HUES48 (cell line): ENCODE measurements at regions not wholly inside any gene's neighbourhood (a gene's known extent, or its start where the extent isn't known, plus 50 kb on each side); places are given as distances from the start of the nearest gene placed in this dataset.
A peak's percentile ranks its signal among the peaks of the same experiment; 100 is the strongest.

Source experiments
- H3K27ac ChIP-seq: one replicate; pipeline ENCODE4 v1.7.0; 2013; ENCODE audit warnings: low read depth, low read length, inconsistent platforms
- H3K27me3 ChIP-seq: 2 replicates; pipeline ENCODE4 v1.6.1; 2013; ENCODE audit warnings: mild to moderate bottlenecking, low read length; ENCODE audit not compliant: control insufficient read depth, insufficient read depth
- H3K36me3 ChIP-seq: 2 replicates; pipeline ENCODE4 v1.6.1; 2013; ENCODE audit warnings: low read length; ENCODE audit not compliant: control insufficient read depth, insufficient read depth
- H3K4me1 ChIP-seq: 2 replicates; pipeline ENCODE4 v1.6.1; 2013; ENCODE audit warnings: mild to moderate bottlenecking, low read length; ENCODE audit not compliant: control insufficient read depth, insufficient read depth
- H3K4me3 ChIP-seq: 2 replicates; pipeline ENCODE4 v1.5.1; 2013; ENCODE audit warnings: mild to moderate bottlenecking, low read depth, low read length
- H3K9ac ChIP-seq: 2 replicates; pipeline ENCODE4 v1.6.1; 2013; ENCODE audit warnings: mild to moderate bottlenecking, low read depth, low read length, moderate library complexity
- H3K9me3 ChIP-seq: 2 replicates; pipeline ENCODE4 v1.6.1; 2013; ENCODE audit warnings: low read length; ENCODE audit not compliant: control insufficient read depth, insufficient read depth

DNA sequence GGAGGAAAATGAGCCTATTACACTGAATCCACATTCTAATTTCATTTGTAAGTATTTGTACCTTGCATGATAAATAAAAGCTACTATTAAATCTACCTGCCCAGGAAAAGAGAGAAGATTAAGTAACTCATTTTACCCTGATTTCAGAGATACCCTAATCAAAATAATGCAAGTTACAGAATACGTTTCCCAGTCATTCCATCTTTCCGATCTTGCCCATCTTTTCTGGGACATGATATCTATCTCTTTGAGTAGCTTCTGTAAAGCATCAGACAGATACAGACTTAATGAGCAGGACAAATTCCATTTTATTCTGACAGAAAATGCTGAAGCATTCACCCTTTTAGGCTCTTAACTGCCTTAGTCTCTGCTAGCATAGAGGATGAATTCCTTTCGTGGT is 56.6 kb downstream of the SPRY2 start:
- H3K9me3 ChIP-seq, result no peaks in the 10 kb centered on the region
- H3K27ac ChIP-seq, result no peak overlapping the region
- no peak overlapping the region for H3K9ac ChIP-seq
- H3K27me3 ChIP-seq, result no peaks in the 10 kb centered on the region
- no peaks in the 10 kb centered on the region for H3K4me1 ChIP-seq
- no peak overlapping the region for H3K4me3 ChIP-seq
- H3K36me3 ChIP-seq, result no peaks in the 10 kb centered on the region

DNA sequence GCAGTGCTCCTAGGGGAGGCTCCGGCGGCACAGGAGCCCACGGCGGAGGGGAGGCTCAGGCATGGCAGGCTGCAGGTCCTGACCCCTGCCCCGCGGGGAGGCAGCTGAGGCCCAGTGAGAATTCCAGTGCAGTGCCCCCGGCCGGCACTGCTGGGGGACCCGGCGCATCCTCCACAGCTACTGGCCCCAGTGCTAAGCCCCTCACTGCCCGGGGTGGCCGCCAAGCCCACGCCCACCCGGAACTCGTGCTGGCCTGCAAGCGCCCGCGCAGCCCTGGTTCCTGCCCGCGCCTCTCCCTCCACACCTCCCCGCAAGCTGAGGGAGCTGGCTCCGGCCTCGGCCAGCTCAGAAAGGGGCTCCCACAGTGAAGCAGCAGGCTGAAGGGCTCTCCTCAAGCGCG is 62.2 kb downstream of the SPRY2 start:
- H3K4me3 ChIP-seq, result no peak overlapping the region
- no peaks in the 10 kb centered on the region for H3K27me3 ChIP-seq
- H3K36me3 ChIP-seq, result no peaks in the 10 kb centered on the region
- no peaks in the 10 kb centered on the region for H3K4me1 ChIP-seq
- H3K27ac ChIP-seq, result no peak overlapping the region
- no peak overlapping the region for H3K9ac ChIP-seq
- H3K9me3 ChIP-seq, result no peaks in the 10 kb centered on the region

DNA sequence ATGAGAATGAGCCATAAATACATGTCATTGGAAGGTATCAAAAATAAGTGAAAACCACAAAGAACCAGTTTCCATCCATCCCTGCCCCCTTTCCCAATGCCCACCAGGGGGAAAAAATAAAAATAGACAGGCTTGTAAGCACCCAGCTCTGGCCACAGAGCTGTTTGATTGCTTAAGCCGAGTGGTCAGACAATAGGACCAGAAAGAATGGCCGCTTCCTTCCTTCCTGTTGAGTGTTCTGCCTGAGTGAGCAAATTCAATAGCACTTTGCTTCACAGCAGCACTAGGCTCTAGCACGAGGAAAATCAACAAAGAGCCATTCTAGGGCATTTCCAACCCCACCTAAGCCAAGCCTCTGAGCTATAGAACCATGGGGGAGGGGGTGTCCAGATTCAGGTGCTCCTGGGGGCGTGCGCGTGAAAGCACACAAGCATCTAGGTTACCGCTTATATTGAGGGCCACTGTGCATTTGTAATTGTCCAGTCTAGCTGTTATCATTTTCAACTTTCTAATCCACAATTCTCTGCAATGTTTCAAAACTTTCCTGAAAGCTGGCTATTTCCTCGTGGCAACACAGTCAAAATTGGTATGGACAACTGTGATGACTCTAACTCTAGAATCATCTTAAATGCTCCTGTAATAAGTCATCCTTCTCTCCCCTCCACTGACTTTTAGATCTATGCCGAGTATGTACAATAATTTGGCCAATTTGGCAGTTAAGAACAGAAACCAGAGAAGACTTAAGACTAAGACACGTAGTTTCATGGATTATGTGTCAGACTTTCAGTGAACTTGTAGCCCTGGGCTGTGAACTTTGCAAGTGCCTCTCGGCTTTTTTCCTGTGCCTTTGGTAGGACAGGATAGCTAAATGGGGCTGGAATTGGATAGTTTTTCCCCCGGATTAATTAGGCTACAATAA is 64.3 kb downstream of the SPRY2 start:
- H3K36me3 ChIP-seq, result no peaks in the 10 kb centered on the region
- H3K27ac ChIP-seq, result peak overlapping the region; percentile 21
- H3K4me3 ChIP-seq, result no peak overlapping the region
- no peaks in the 10 kb centered on the region for H3K27me3 ChIP-seq
- no peak overlapping the region for H3K9ac ChIP-seq
- H3K4me1 ChIP-seq, result no peaks in the 10 kb centered on the region
- H3K9me3 ChIP-seq, result peaks cover 1% of the 10 kb centered on the region; the same call in 1 of the 2 replicates

DNA sequence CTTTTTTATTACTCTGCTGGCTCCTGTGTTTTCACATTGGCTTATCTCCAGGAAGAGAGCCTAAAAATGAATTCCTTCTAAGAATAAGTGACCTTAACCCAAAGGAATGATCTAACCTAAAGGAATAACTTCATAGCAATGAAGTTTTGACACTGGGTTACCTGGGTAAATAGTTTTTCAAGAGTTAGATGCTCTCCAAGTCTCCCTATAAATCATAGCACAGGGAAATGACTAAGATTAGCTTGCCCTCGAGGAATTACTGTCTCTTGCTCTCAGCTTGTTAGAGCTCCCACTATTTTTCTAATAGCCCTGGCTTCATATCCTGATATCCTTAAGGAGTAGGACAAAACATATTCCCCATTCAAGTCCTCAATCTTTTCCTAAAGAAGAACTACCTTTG is 66.3 kb downstream of the SPRY2 start:
- H3K9me3 ChIP-seq, result peaks cover 4% of the 10 kb centered on the region; the same call in 1 of the 2 replicates
- no peak overlapping the region for H3K27ac ChIP-seq
- H3K4me1 ChIP-seq, result no peaks in the 10 kb centered on the region
- no peaks in the 10 kb centered on the region for H3K36me3 ChIP-seq
- H3K4me3 ChIP-seq, result no peak overlapping the region
- H3K9ac ChIP-seq, result no peak overlapping the region
- H3K27me3 ChIP-seq, result no peaks in the 10 kb centered on the region

DNA sequence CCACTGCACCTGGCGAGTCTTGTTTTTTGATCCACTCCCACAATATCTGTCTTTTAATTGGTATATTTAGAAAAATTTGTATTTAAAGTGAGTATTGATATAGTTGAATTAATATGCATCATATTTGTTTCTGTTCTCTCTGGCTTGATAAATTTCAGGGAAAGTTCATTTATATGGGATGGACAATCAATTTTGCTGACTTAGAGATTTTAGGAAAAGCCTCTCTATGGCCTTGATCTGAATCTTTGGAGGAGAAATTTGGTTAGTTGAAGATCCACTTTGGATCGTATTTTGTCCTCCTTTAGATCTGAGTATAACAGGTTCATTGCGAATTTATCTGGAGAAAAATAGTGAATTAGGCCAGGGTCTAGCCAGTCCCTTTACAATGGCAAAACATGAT is 67.2 kb downstream of the SPRY2 start:
- Histone ChIP-seq H3K4me1 (no peaks in the 10 kb centered on the region), H3K9me3 (peaks cover 4% of the 10 kb centered on the region; the same call in 1 of the 2 replicates), H3K9ac (no peak overlapping the region), H3K27ac (no peak overlapping the region), H3K27me3 (no peaks in the 10 kb centered on the region), H3K4me3 (no peak overlapping the region), H3K36me3 (no peaks in the 10 kb centered on the region)

DNA sequence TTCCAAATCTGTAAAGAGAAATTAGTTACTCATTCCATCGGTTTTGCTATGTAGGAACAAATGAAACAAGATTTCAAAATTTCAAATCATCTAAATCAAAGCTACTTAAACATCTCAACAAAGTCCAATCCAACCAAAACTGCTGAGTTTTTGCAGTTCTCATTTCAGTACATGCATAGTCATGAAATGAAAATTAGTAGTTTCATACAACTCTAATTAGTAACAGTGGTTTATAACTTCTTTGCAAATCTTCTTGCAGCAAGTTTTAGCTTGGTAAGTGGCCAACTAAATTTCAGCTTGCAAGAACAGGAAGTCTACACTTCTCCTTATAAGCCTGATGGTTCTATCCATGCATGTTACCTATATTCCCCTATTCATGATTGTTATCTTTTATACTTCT is 75.6 kb downstream of the SPRY2 start:
- no peaks in the 10 kb centered on the region for H3K36me3 ChIP-seq
- H3K4me3 ChIP-seq, result no peak overlapping the region

DNA sequence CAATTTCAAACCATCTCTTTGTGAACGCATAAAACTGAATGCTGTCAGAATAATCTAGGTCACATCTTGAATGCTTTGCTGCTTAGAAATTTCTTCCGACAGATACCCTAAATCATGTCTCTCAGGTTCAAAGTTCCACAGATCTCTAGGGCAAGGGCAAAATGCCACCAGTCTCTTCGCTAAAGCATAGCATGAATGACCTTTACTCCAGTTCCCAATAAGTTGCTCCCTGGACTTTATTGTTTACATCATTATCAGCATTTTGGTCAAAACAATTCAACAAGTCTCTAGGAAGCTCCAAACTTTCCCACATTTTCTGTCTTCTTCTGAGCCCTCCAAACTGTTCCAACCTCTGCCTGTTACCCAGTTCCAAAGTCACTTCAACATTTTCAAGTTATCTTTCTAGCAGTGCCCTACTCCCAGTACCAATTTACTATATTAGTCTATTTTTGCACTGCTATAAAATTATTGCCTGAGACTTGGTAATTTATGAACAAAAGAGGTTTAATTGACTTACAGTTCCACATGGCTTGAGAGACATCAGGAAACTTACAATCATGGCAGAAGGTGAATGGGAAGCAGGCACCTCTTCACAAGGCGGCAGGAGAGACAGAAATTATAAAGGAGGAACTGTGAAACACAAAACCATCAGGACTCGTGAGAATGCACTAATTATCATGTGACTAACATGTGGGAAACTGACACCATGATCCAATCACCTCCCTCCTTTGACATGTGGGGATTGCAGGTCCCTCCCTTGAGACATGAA is 77.0 kb downstream of the SPRY2 start:
- Histone ChIP-seq H3K4me3 (no peak overlapping the region), H3K27ac (no peak overlapping the region), H3K36me3 (no peaks in the 10 kb centered on the region), H3K9ac (no peak overlapping the region), H3K27me3 (no peaks in the 10 kb centered on the region), H3K9me3 (peaks cover 9% of the 10 kb centered on the region; the same call in 1 of the 2 replicates), H3K4me1 (no peaks in the 10 kb centered on the region)

More for the DNA sequence above, 75.6 kb downstream of the SPRY2 start:
- H3K27me3 ChIP-seq, result no peaks in the 10 kb centered on the region
- H3K9ac ChIP-seq, result no peak overlapping the region
- H3K4me1 ChIP-seq, result no peaks in the 10 kb centered on the region
- peaks cover 9% of the 10 kb centered on the region; the same call in 1 of the 2 replicates for H3K9me3 ChIP-seq
- H3K27ac ChIP-seq, result no peak overlapping the region

DNA sequence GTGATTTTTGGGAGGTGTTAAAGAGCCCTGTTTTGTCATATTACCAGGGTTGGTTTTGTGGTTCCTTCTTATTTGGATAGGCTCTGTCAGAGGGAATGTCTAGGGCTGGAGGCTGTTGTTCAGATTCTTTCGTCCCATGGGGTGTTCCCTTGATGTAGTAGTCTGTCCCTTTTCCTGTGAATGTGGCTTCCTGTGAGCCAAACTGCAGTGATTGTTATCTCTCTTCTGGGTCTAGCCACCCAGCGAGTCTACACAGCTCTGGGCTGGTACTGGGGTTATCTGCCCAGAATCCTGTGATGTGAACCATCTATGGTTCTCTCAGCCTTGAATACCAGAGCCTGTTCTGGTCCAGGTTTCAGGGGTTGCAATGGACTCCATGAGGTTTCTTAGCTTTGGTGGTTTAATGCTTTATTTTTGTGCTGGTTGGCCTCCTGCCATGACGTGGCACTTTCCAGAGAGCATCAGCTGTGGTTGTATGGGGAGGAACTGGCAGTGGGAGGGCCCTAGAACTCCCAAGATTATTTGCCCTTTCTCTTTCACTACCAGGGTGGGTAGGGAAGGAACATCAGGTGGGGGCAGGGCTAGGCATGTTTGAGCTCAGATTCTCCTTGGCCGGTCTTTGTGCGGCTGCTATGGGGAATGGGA is 78.8 kb downstream of the SPRY2 start:
- Histone ChIP-seq H3K27ac (no peak overlapping the region), H3K4me1 (no peaks in the 10 kb centered on the region)

DNA sequence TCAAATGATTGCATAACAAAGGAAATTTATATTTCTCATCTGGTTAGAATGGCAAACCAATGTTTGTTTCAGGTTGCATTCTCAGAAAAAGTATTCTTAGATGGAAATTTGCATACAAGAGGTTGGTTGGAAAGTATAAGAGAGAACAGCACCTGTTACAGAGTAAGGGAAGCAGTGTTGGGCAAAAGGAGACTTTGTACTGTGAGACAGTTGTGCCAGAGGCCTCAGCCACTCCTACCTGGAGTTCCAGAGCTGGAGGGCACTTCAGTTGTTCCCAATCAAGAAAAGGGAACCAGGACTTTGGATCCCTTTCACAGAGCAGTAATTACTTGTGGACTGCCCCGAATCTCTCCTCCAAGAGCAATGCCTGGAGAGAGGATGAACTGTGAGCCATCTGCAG is 81.8 kb downstream of the SPRY2 start:
- H3K27ac ChIP-seq, result no peak overlapping the region
- no peak overlapping the region for H3K4me3 ChIP-seq
- no peaks in the 10 kb centered on the region for H3K36me3 ChIP-seq
- H3K9ac ChIP-seq, result no peak overlapping the region
- no peaks in the 10 kb centered on the region for H3K4me1 ChIP-seq
- no peaks in the 10 kb centered on the region for H3K27me3 ChIP-seq
- peaks cover 6% of the 10 kb centered on the region; the same call in 1 of the 2 replicates for H3K9me3 ChIP-seq

More for the DNA sequence above, 78.8 kb downstream of the SPRY2 start:
- Histone ChIP-seq H3K9me3 (peaks cover 9% of the 10 kb centered on the region; the same call in 1 of the 2 replicates), H3K9ac (no peak overlapping the region), H3K36me3 (no peaks in the 10 kb centered on the region), H3K4me3 (no peak overlapping the region), H3K27me3 (no peaks in the 10 kb centered on the region)

DNA sequence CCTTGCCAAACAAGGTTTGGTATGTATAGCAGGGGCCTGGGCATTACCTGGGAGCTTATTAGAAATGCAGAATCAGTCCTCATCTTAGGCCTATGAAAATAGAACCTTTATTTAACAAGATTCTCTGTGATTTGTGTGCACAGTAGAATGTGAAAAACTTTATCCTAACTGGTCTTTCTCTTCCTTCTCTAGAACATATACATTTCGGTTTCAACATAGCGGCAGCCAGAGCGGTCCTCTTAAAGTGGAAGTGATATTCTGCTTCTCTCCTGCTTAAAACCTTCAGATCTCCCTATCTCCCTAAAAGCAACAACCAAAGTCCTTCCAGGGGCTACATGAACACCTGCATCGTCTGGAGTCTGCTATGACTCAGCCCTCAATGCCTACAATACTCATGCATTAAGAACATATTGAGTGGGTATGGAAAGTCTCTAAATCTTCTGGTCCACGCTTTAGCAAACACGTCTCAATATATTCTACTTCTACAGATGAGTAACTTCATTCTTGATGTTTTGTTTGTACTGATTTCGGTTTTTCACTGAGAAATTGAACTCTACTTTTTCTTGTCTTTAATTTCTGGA is 84.5 kb downstream of the SPRY2 start:
- no peak overlapping the region for H3K4me3 ChIP-seq
- no peaks in the 10 kb centered on the region for H3K4me1 ChIP-seq
- H3K9me3 ChIP-seq, result no peaks in the 10 kb centered on the region
- H3K9ac ChIP-seq, result no peak overlapping the region
- no peaks in the 10 kb centered on the region for H3K27me3 ChIP-seq
- no peaks in the 10 kb centered on the region for H3K36me3 ChIP-seq
- no peak overlapping the region for H3K27ac ChIP-seq
